Smooth muscle cell of the brain vasculature (primary cell): ENCODE measurements at regions not wholly inside any gene's neighbourhood (a gene's known extent, or its start where the extent isn't known, plus 50 kb on each side); places are given as distances from the start of the nearest gene placed in this dataset.
A peak's percentile ranks its signal among the peaks of the same experiment; 100 is the strongest.
"Not testable (repeated sequence)": the region's sequence is repeated elsewhere in the genome, so short reads cannot be mapped to it uniquely, and the experiment has no call there.

Experiments used
- DNase-seq: peaks from one replicate; pipeline ENCODE4 v3.0.0-alpha.2; 2012; ENCODE audit warnings: low read depth, low spot score

DNA sequence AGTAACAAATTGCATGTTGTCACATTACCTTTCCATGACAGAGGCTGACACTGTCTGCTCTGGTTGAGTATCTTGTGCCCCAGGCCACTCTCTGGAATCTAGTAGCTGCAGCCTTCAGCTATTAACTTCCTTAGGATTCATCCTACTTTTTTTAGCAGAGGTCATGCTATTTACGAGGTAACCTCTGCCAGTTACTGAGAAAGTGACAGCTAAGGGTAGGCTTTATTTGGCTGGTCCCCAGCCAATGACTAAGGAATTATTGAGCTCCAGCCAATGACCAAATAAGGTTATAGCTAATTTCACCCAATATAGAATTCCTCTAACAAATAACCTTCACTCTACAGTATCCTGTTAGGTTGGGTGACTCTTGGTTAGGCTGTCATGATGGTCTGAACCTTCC lies 1361.7 kb downstream of the XPNPEP1 start:
- no peak for DNase-seq

DNA sequence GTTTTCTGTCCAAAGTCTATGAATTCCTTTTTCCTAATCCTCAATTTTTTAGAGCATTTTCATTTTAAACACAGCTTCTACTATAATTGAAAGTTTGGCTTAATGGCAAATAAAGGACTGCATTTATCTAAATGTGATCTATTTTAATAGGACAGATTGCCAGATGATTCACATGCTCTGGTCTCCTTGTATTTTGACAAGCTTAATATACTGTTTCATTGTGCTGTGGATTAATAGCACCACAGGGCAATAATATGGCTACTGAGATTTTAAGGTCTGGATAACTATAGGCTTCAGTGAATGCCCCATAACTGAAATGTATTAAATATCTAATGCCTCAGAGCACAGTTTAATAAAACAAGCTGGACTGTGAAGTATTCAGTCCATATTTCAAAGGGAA lies 1362.8 kb downstream of the XPNPEP1 start:
- DNase-seq: no peak

GRCh38 chr10:108556186-108556585 lies 1367.1 kb downstream of the XPNPEP1 start:
- no peak for DNase-seq

DNA sequence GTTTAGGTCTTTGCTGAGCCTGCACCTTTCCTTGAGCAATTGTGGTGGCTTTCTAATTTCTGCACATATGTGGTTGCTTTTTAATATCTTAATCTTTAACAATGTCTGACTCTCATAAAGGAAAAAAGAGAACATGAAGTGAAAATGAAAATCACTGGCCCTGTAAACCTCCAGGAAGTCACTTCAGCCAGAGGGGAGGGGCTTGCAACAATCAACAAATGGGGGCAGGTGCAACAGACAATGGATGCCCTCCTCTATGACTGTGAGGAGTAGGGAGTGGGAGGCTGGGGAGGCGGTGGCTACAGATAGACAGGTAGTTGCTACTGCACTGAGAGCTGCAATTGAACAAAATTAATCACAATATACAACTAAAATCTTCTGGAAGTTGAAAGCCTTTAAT lies 1377.4 kb downstream of the XPNPEP1 start:
- no peak for DNase-seq

GRCh38 chr10:108544500-108545120 lies 1378.7 kb downstream of the XPNPEP1 start:
- peak; percentile 1 for DNase-seq

DNA sequence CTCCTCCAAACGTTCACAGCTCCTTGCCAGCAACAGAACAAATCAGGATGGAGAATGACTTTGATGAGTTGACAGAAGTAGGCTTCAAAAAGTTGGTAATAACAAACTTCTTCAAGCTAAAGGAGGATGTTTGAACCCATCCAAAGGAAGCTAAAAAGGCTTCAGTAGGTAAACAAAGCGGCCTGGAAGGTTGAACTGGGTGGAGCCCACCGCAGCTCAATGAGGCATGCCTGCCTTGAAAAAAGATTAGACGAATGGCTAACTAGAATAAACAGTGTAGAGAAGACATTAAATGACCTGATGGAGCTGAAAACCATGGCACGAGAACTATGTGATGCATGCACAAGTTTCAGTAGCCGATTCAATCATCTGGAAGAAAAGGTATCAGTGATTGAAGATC lies 1369.0 kb upstream of the SORCS1 start:
- not testable (repeated sequence) for DNase-seq

DNA sequence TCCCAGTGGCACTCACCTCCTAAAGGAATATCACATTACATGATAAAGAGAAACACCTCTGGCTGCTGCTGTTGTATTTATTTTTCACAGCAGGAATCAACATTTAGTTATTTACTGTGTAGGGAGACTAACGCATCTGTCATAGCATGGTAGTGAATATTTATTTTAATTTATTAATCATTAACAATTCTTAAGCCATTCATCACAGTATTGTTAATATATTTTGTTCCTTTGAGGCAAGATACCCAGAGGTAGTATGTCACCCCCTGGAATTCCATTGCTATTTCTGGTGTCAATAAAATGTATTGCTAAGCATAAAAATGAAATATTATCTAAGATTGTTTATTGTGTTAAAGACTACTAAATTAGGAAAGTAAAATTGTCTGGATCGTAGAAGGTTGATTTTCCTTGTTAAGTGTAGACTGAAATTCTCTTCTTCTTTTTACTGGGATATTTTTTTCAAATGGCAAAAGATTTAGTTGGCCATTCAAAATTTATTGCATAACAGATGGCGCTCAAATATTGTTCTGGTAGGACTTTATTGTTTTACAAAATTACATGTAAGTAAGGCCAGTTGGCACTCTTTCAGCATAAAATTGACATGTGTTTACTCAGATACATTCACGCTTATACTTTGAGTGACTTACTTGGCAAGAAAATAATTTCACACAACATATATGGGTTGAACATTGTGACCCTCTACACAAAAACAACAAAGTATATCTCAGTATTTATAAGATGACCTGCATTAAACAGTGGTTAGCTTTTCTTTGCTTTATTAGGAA lies 1358.7 kb upstream of the SORCS1 start:
- no peak for DNase-seq

- DNase-seq: no peak
These were observed 1357.5 kb upstream of the SORCS1 start for GRCh38 chr10:108521827-108522492.

- no peak for DNase-seq
These were observed 1351.3 kb upstream of the SORCS1 start for GRCh38 chr10:108515821-108516220.

GRCh38 chr10:108500396-108500795 lies 1335.9 kb upstream of the SORCS1 start:
- no peak for DNase-seq

DNA sequence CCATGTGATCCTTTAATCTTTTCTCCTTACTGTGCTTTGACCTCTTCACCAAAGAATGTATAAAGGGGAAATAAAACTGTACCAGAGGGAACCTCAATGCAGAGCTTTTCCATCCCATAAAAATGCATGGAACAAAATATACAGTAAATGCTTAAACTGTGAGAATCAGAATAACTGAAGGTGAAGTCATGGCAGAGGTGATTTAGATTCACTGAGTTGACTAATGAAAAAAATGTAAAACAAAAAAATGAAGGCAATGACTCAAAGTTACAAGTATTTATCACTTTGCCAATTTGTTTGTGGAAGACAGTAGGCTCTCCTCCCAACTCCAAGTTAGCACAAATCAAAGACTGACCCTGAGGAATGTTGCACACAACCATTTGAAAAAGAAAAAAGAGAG lies 1331.6 kb upstream of the SORCS1 start:
- no peak for DNase-seq

- DNase-seq: no peak
These were observed 1326.4 kb upstream of the SORCS1 start for GRCh38 chr10:108490944-108491343.

DNA sequence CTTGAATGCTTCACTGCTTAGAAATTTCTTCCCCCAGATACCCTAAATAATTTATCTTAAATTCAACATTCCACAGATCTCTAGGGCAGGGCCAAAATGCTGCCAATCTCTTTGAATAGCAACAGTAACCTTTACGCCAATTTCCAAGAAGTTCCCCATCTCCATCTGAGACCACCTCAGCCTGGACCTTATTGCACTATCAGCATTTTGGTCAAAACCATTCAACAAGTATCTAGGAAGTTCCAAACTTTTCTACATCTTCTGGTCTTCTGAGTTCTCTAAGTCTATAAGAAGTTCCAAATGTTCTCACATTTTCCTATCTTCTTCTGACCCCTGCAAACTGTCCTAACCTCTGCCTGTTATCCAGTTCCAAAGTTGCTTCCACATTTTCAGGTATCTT lies 1306.9 kb upstream of the SORCS1 start:
- DNase-seq: no peak

DNA sequence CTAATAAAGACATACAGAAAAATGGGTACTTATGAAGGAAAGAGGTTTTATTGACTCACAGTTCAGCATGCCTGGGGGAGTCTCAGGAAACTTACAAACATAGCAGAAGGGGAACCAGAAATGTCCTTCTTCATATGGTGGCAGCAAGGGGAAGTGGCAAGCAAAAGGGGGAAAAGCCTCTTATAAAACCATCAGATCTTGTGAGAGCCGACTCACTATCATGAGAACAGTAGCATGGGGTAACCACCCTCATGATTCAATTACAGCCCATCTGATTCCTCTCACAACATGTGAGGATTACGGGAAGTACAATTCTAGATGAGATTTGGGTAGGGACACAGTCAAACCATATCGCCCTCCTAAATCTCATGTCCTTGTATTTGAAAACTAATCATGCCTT lies 1305.4 kb upstream of the SORCS1 start:
- DNase-seq: no peak

DNA sequence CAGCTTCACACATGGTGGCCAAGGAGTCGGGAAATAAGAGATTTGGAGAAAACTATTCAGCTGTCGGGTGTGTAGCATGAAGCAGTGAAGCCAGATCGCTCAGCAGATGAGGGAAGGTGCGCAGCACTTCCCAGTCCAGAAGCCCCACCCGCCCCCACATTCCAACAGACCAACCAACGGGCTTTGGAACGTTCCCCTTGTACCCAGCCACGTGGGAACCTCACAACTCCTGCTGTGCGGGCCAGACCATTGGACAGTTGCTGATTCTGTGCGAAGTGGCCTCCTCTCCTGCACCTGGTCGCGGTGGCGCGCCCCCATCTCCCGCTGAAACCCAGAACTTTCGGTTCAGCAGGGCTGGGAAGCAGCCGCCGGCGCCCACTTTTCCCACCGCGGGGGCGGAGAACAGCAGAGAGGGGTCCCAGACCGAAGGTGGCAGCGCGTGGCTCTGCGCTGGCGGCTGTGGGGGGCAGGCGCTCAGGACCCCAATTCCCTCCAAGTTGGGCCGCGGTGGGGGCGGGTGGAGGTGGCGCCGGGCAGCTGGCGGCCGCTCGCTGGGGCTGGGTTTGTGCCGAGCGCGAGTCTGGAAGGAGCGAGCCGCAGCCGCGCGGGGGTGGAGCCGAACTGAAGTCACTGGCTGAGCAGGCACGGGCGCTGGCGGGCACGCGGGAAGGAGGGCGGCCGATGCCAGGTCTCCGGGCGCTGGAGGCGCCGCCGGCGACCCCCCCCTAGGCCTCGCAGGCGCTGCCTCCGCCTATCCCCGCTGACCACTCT lies 1301.5 kb upstream of the SORCS1 start:
- no peak for DNase-seq

- DNase-seq: no peak
These were observed 1297.5 kb upstream of the SORCS1 start for GRCh38 chr10:108462005-108462404.

DNA sequence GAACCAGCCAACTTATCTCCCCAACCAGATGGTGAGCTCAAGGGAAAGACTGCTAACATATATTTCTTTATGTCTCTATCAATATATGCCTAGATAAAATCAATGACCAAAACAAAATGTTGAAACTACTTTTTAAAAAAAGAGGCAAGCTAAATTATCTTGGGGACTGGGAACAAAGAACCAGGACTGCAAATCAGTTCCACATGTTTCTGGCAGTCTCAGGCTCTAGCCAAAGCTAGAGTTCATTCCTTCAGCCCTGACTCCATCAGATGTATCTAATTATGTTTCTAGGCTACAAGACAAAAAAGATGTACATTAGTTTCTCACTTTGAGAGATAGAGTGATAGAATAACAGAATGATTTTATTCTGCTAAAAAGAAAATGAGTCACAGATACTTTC lies 1290.3 kb upstream of the SORCS1 start:
- no peak for DNase-seq

- no peak for DNase-seq
These were observed 1289.7 kb upstream of the SORCS1 start for GRCh38 chr10:108454224-108454623.

GRCh38 chr10:108453166-108453565 lies 1288.7 kb upstream of the SORCS1 start:
- no peak for DNase-seq

DNA sequence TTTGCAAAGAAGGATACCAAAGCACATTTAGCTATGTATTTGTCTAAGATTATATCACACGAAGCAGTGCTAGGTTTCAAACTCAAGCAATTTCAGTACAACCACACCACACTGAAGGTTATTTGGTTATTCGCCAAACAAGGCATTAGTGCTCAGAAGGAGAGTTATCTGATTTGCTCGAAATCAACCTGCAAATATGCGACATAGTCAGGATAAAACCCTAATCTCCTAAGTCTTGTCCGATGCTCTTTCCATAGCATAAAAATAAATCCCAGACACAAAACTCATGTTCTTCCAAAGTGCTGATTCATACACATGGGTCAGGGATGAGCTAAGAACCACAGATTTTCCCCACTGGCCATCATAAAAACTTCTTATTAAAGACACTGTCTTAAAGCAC lies 1288.0 kb upstream of the SORCS1 start:
- DNase-seq: no peak

- no peak for DNase-seq
These were observed 1285.8 kb upstream of the SORCS1 start for GRCh38 chr10:108450280-108450679.

DNA sequence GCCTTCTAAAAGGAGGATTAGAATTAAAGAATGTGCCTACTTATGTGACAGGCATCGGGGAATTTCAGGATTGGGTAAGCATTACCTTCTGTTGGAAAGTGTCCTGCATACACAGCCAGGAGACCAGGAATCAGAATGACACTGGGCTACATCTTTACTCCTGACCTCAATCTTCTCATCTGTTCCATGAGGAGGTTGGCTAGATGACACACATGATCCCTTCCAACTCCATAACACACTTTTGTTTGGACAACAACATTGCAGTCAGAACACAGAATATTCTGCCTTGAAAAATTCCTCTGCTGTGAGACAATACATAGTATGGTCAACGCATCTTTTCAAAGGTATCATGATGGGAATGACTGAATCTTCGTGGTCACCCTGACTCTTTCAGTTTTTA lies 1281.2 kb upstream of the SORCS1 start:
- DNase-seq: no peak
